A673 (cell line): ENCODE measurements at regions not wholly inside any gene's neighbourhood (a gene's known extent, or its start where the extent isn't known, plus 50 kb on each side); places are given as distances from the start of the nearest gene placed in this dataset.

ENCODE experiments used
- CTCF ChIP-seq: fragments of 300-800, 200-600 bp; sonication (generic); conservative IDR thresholded peaks from 2 replicates; pipeline ENCODE4 v1.5.1; 2017; ENCODE audit warnings: low read depth, mild to moderate bottlenecking, antibody characterized with exemption, low read length, moderate library complexity, mixed read lengths
- EZH2 ChIP-seq: fragments of 200-600 bp; sonication (generic); IDR thresholded peaks from 2 replicates; pipeline ENCODE4 v1.6.1; 2017; ENCODE audit warnings: borderline replicate concordance, low read depth, mild to moderate bottlenecking, mixed read lengths, antibody characterized with exemption, low read length; ENCODE audit not compliant: poor library complexity, severe bottlenecking

GRCh38 chr17:31788571-31788946 is 70.5 kb downstream of the COPRS start:
- TF ChIP-seq CTCF (no peak), EZH2 (no peak)
